ENCODE measurements at regions not wholly inside any gene's neighbourhood (a gene's known extent, or its start where the extent isn't known, plus 50 kb on each side); places are given as distances from the start of the nearest gene placed in this dataset.

DNA sequence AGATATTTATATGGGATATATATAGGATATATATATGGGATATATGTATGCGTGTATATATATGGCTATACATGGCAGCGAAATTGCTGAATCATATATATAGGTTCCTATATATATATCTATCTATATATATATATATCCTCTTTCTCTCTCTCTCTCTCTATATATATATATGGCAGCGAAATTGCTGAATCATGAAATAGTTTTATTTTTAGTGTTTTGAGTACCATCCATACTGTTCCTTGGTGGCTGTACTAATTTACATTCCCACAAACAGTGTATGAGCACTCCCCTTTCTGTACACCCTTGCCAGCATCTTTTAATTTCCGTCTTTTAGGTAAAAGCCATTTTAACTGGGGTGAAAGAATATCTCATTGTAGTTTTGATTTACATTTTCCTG is 397.6 kb upstream of the LINC00305 start:
- Histone ChIP-seq H3K27ac (ENCODE audit: insufficient read depth, low read length) (no peak overlapping the region), H3K9me3 (ENCODE audit: control insufficient read depth, insufficient read depth, low read depth, low read length) (no peaks in the 10 kb centered on the region), H3K27me3 (ENCODE audit: control insufficient read depth, insufficient read depth, low read length) (no peaks in the 10 kb centered on the region), H3K4me3 (replicated peaks in 1 of 4; ENCODE audit: control extremely low read depth in 1 of 4, insufficient read depth in 1 of 4, low read depth in 3 of 4, low read length in 4 of 4) (no peak overlapping the region), H3K79me2 (ENCODE audit: control insufficient read depth, insufficient read depth, low read length) (no peaks in the 10 kb centered on the region), H4K20me1 (ENCODE audit: control insufficient read depth, extremely low read depth, insufficient read depth, low read length) (no peaks in the 10 kb centered on the region), H3K9ac (ENCODE audit: insufficient read depth, low read length) (no peak overlapping the region), H2AFZ (ENCODE audit: low read length) (no peak overlapping the region), H3K36me3 (ENCODE audit: control insufficient read depth, insufficient read depth, low read length) (no peaks in the 10 kb centered on the region), H3K4me1 (ENCODE audit: control insufficient read depth, extremely low read depth, insufficient read depth, low read length) (no peaks in the 10 kb centered on the region), H3K4me2 (ENCODE audit: extremely low read depth, insufficient read depth, low read length) (no peak overlapping the region)
- DNase-seq (ENCODE audit: low read depth in 2 of 2), result no peak
- TF ChIP-seq EZH2 (IDR thresholded peaks at IDR 0.05; ENCODE audit: low read length, missing control alignments), result no peak
- TF ChIP-seq, protein P1, sequence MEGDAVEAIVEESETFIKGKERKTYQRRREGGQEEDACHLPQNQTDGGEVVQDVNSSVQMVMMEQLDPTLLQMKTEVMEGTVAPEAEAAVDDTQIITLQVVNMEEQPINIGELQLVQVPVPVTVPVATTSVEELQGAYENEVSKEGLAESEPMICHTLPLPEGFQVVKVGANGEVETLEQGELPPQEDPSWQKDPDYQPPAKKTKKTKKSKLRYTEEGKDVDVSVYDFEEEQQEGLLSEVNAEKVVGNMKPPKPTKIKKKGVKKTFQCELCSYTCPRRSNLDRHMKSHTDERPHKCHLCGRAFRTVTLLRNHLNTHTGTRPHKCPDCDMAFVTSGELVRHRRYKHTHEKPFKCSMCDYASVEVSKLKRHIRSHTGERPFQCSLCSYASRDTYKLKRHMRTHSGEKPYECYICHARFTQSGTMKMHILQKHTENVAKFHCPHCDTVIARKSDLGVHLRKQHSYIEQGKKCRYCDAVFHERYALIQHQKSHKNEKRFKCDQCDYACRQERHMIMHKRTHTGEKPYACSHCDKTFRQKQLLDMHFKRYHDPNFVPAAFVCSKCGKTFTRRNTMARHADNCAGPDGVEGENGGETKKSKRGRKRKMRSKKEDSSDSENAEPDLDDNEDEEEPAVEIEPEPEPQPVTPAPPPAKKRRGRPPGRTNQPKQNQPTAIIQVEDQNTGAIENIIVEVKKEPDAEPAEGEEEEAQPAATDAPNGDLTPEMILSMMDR (conservative IDR thresholded peaks at IDR 0.05 in 1 of 2, IDR thresholded peaks at IDR 0.05 in 1 of 2; ENCODE audit: low read depth in 1 of 2, low read length in 2 of 2), result no peak

DNA sequence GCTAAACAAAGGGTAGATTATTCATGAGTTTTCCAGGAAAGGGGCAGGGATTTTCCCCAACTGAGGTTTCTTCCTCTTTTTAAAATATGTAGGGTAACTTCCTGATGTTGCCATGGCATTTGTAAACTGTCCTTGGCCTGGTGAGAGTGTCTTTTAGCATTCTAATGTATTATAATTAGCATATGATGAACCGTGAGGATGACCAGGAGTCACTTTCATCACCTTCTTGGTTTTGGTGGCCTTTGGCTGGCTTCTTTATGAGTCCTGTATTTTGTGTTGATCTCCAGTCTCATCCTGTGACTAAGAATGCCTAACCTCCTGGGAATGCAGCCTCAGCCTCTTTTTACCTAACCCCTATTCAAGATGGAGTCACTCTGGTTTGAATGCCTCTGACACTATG is 391.0 kb upstream of the LINC00305 start:
- TF ChIP-seq EZH2 (IDR thresholded peaks at IDR 0.05; ENCODE audit: low read length, missing control alignments), result no peak
- TF ChIP-seq, protein P1 (conservative IDR thresholded peaks at IDR 0.05 in 1 of 2, IDR thresholded peaks at IDR 0.05 in 1 of 2; ENCODE audit: low read depth in 1 of 2, low read length in 2 of 2), result no peak
- no peaks in the 10 kb centered on the region for H3K36me3 ChIP-seq (ENCODE audit: control insufficient read depth, insufficient read depth, low read length)

DNA sequence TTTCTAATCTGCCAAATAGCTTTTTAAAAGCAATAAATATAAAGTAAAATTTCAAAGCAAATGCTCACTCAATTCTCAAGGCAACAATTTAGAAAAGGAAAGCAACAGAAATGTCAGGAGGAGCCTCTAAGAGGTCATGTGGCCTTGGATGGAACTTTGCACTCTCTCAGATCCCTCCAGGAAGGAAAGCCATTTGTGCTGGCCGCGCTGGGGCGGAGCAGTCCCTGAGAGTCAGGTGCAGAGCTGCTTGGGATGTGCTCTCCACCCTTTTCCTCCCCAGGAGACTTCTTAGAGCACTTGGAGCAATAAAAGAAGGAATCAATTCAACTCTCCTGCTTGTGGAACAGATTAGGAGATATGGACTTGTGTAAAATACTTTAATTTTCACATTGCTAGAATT is 379.8 kb upstream of the LINC00305 start:
- Histone ChIP-seq H2AFZ (ENCODE audit: low read length) (no peak overlapping the region), H3K27me3 (ENCODE audit: control insufficient read depth, insufficient read depth, low read length) (no peaks in the 10 kb centered on the region), H3K4me1 (ENCODE audit: control insufficient read depth, extremely low read depth, insufficient read depth, low read length) (no peaks in the 10 kb centered on the region), H3K4me2 (ENCODE audit: extremely low read depth, insufficient read depth, low read length) (no peak overlapping the region), H3K4me3 (replicated peaks in 1 of 4; ENCODE audit: control extremely low read depth in 1 of 4, insufficient read depth in 1 of 4, low read depth in 3 of 4, low read length in 4 of 4) (no peak overlapping the region), H3K9me3 (ENCODE audit: control insufficient read depth, insufficient read depth, low read depth, low read length) (no peaks in the 10 kb centered on the region), H4K20me1 (ENCODE audit: control insufficient read depth, extremely low read depth, insufficient read depth, low read length) (no peaks in the 10 kb centered on the region), H3K27ac (ENCODE audit: insufficient read depth, low read length) (no peak overlapping the region), H3K79me2 (ENCODE audit: control insufficient read depth, insufficient read depth, low read length) (no peaks in the 10 kb centered on the region), H3K36me3 (ENCODE audit: control insufficient read depth, insufficient read depth, low read length) (no peaks in the 10 kb centered on the region), H3K9ac (ENCODE audit: insufficient read depth, low read length) (no peak overlapping the region)
- TF ChIP-seq, protein P1 (conservative IDR thresholded peaks at IDR 0.05 in 1 of 2, IDR thresholded peaks at IDR 0.05 in 1 of 2; ENCODE audit: low read depth in 1 of 2, low read length in 2 of 2), result no peak
- TF ChIP-seq EZH2 (IDR thresholded peaks at IDR 0.05; ENCODE audit: low read length, missing control alignments), result no peak
- no peak for DNase-seq (ENCODE audit: low read depth in 2 of 2)

More for the DNA sequence above, 391.0 kb upstream of the LINC00305 start:
- Histone ChIP-seq H3K79me2 (ENCODE audit: control insufficient read depth, insufficient read depth, low read length) (no peaks in the 10 kb centered on the region), H3K4me2 (ENCODE audit: extremely low read depth, insufficient read depth, low read length) (no peak overlapping the region), H3K9me3 (ENCODE audit: control insufficient read depth, insufficient read depth, low read depth, low read length) (no peaks in the 10 kb centered on the region), H4K20me1 (ENCODE audit: control insufficient read depth, extremely low read depth, insufficient read depth, low read length) (no peaks in the 10 kb centered on the region), H3K4me3 (replicated peaks in 1 of 4; ENCODE audit: control extremely low read depth in 1 of 4, insufficient read depth in 1 of 4, low read depth in 3 of 4, low read length in 4 of 4) (no peak overlapping the region), H2AFZ (ENCODE audit: low read length) (no peak overlapping the region), H3K4me1 (ENCODE audit: control insufficient read depth, extremely low read depth, insufficient read depth, low read length) (no peaks in the 10 kb centered on the region), H3K9ac (ENCODE audit: insufficient read depth, low read length) (no peak overlapping the region), H3K27ac (ENCODE audit: insufficient read depth, low read length) (no peak overlapping the region), H3K27me3 (ENCODE audit: control insufficient read depth, insufficient read depth, low read length) (no peaks in the 10 kb centered on the region)
- peak in 1 of 2 donors; percentile 7 for DNase-seq (ENCODE audit: low read depth in 2 of 2)

All from fibroblast of lung (primary cell).